Stimulated activated naive CD8-positive, alpha-beta T cell treated with anti-CD3 and anti-CD28 coated beads, Interleukin-15, Interleukin-2, amounts not matched to agents 100 U/mL and 50 U/mL, for 24 hours (primary cell): ENCODE measurements at regions not wholly inside any gene's neighbourhood (a gene's known extent, or its start where the extent isn't known, plus 50 kb on each side); places are given as distances from the start of the nearest gene placed in this dataset.

Experiments used
- ATAC-seq: fragments of 150-1000 bp; cut with Tn5 transposase; one replicate; pipeline ENCODE4 v1.10.0; 2021
- DNase-seq: peaks from one replicate; pipeline ENCODE4 v3.0.0; 2021

DNA sequence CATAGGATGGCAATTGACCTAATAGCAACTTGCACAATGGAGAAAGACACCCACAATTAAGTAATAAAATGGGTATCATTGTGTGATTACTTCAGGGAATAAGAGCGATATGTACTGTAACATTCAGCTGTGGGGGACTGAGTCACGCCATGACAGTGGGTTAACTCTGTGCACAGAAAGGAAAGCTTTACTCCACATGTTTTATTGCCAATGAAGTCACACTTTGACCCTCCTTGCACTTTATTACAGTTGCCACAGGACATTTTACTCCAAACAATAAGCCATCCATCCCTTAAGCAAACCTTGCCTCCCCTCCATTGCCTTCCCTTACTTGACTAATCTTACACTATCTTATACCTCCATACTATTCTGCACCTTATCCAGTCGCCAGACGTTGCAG is 403.1 kb downstream of the VRK1 start:
- DNase-seq (no peak), ATAC-seq (no peak)

DNA sequence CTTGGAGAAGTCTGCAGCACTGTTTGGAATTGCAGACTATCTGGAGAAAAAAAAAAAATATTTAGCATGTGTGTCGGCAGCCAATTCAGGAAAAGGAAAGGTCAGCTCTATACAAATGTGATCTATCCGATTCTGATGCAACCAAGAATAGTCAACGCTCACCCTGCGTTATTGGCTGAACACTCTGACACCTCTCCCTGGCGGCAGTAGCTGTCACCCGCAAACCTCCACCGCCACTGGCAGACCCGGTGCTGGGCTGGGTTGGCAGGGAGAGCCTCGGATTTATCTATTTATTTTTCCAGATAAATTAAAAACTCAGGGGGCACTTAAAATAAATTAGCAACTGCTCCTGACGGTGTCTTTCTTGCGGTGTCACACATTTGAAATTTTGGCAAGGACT is 409.7 kb downstream of the VRK1 start:
- no peak for DNase-seq
- ATAC-seq: no peak

- no peak for ATAC-seq
- DNase-seq: no peak
Observed at GRCh38 chr14:97210202-97210601, 413.0 kb downstream of the VRK1 start.

- ATAC-seq (no peak), DNase-seq (no peak)
Observed at GRCh38 chr14:97212399-97212798, 415.2 kb downstream of the VRK1 start.

- ATAC-seq (no peak), DNase-seq (no peak)
Observed at GRCh38 chr14:97213720-97214119, 416.5 kb downstream of the VRK1 start.

- ATAC-seq (no peak), DNase-seq (no peak)
Observed at GRCh38 chr14:97215263-97215969, 418.2 kb downstream of the VRK1 start.

GRCh38 chr14:97217111-97217885 is 420.1 kb downstream of the VRK1 start:
- ATAC-seq: no peak
- no peak for DNase-seq

DNA sequence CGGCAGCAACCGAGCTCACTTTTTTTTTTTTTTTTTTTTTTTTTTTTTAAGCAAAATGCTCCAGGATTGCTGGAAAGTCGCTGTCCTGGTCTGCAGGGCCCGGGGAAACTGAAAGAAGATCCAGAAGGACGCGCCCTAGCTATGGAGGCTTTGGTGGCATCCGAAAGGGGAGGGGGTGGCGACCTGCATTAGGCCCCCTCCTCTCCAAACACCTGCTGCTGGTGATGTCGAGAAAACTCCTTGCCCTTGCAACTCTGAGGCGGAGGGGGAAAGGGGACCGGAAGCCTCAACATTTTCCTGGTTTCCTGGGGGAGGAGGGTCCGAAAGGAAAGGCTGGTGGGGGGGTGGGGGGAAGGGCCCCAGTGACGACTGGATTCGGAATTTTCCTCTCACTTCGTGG is 421.1 kb downstream of the VRK1 start:
- peak; percentile 6 for DNase-seq

DNA sequence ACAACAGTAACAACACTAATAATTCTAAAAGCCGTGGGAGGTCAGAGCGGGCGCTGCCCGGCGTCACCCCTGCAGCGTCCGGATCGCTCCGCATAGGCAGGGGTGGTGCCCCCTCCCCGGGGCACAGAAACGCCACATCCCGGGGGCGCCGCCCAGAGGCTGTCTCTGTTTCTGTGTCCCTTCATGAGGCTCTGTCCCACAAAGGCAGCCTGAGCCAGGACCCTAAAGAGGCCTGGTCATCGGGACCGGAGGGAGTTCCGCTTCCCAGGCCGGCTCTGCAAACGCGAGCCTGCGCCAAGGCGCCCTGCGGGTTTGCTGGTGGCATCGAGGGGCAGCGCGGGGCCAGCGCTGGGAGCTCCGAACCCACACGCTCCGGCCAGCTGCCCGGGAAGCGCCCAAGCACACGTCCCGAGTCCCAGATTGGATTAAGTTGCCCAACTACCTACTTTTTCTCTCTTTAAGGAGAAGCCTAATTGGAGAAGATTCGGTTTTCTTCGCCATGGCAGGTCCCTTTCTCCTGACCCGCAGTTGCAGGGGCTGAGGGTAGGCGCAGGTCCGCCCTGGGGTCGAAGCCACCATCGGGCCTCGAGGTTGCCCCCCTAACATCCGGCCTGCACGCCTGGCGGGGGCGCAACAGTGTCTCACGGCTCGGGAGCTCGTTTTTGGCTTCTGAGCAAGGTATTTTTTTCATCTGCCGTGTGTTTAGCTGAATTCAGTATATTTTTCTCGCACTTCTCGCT is 421.7 kb downstream of the VRK1 start:
- peak; percentile 48 for DNase-seq

More for the DNA sequence above, 421.1 kb downstream of the VRK1 start:
- no peak for ATAC-seq

GRCh38 chr14:97219431-97220017 is 422.3 kb downstream of the VRK1 start:
- no peak for ATAC-seq
- DNase-seq: peak; percentile 16

More for the DNA sequence above, 421.7 kb downstream of the VRK1 start:
- ATAC-seq: peak; percentile 49

- ATAC-seq (no peak), DNase-seq (no peak)
Observed at GRCh38 chr14:97221572-97222285, 424.5 kb downstream of the VRK1 start.

DNA sequence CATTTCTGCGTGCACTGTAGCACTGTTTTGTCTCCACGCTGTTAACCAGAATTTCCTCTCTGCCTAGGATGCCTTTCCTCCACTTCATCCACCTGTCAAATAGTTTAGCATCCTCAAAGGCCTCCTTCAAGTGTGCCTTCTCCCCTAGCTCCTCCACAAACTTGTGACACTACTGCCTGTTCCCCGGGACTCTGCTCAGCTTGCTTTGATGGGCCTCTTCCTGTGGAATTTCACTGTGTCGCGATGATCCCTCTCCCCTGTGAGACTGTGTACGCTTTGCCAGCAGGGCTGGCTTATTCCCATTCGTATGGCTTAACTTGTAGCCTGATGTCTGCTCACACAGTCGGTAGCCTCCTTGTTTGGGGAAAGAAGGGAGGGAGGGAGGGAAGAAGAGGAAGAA is 426.8 kb downstream of the VRK1 start:
- no peak for ATAC-seq
- DNase-seq: no peak

GRCh38 chr14:97230051-97230450 is 432.9 kb downstream of the VRK1 start:
- ATAC-seq (no peak), DNase-seq (no peak)

DNA sequence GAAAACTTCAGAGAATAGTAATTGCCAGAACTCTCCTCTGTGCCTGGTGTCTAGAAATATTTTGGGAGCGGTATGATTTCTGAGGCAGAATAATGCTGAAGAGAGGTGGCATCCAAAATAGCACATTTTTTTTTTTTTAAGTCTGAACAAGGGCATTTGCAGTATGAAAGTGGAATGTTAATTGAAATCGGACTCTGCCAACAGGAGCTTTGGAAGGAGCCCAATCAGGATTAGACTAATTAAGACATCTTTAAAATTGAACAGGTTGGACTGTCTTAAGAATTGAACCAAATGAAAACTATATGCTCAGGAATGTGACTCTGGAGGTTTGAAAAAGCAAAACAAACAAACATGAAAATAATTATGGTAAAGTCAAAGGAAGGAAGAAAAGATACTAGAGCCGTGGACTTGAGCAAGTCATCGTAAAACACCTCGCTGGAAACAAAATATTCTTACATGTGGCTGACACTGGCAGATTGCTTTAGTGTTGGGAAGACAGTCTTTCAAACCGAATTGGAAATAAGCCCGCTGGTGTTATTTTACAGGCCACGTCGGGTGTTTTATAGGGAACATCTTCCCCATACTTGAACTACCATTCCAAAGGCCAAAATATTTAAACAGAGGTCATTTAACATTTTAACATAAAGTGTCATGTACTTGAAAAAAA is 436.3 kb downstream of the VRK1 start:
- ATAC-seq (no peak), DNase-seq (no peak)

DNA sequence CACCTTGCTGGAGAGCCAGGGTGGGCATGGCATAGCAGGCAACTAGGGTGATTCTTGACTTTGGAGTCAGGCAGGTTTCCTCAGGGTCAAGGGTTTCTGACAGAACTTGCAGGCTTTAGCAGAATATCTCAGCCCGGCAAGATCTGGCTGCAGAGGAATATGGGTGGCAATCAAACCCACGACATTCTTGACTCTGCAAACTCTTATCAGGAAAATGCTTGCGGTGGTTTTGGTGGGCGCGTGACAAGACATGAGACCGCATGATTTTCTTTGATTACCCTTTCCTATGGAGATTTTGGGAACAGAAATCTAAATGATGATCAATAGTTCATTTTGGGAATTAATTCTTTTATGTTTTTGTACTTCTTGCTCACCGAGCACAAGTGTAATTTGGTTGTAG is 449.5 kb downstream of the VRK1 start:
- ATAC-seq (no peak), DNase-seq (no peak)

DNA sequence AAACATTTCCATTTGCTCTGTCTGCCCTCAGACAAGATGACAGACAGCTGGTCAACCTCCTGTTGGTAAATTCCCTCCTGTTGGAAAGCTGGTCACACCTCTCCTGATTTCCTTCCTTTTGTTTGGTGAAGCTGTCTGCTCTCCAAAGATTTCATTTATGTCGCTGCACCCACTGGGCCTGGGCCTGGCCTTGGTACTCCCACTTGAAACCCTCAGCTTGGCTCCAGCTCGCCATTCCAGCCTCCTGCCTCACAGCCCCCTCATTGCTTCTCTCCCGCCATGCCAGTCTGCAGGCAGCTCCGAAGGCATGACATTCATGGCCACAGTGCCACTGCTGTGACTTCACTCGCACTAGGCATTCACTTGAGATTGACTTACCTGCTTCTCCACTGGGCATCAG is 451.8 kb downstream of the VRK1 start:
- DNase-seq (no peak), ATAC-seq (no peak)

DNA sequence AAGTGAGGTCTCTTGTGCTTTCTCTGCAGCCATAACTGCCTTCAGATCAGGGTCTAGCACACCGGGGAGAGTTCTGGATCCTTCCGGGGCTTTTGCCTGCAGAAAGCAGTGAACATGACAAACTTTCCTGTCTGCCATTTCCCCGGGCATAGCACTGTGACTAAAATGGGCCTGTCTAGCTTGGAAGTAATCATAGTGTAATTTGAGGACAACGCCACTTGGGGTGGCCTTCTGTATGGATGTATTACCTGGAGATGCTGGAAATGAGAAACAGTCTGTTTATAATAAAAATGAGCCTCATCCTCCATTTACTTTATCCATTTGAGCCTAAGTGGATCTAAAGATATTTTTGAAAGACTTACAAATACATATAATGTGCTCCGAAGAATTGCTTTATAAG is 453.7 kb downstream of the VRK1 start:
- no peak for ATAC-seq
- no peak for DNase-seq

- ATAC-seq: no peak
- DNase-seq: no peak
Observed at GRCh38 chr14:97251491-97252155, 454.4 kb downstream of the VRK1 start.

- ATAC-seq (no peak), DNase-seq (no peak)
Observed at GRCh38 chr14:97253756-97254155, 456.6 kb downstream of the VRK1 start.

DNA sequence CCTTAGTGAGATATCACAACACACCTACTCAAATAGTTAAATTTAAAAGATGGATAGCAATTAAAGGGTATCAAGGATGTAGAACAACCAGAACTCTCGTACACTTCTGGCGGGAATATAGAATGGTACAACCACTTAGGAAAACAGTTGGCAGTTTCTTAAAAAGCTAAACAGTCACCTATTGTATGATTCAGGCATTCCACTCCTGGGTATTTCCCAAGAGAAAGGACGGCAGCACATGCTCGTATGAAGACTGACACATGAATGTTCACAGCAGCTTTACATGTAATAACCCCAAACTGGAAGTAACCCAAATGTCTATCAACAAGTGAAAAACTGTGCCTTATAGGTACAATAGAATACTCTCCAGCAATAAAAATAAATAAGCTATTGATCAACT is 465.2 kb downstream of the VRK1 start:
- no peak for ATAC-seq

More for the DNA sequence above, 465.2 kb downstream of the VRK1 start:
- DNase-seq: no peak
